GM21619 (cell line): ENCODE measurements at regions not wholly inside any gene's neighbourhood (a gene's known extent, or its start where the extent isn't known, plus 50 kb on each side); places are given as distances from the start of the nearest gene placed in this dataset.

Experiments
- ATAC-seq: cut with Tn5 transposase; IDR thresholded peaks from one replicate; pipeline ENCODE4 v1.9.1; 2021; ENCODE audit not compliant: unreplicated experiment

DNA sequence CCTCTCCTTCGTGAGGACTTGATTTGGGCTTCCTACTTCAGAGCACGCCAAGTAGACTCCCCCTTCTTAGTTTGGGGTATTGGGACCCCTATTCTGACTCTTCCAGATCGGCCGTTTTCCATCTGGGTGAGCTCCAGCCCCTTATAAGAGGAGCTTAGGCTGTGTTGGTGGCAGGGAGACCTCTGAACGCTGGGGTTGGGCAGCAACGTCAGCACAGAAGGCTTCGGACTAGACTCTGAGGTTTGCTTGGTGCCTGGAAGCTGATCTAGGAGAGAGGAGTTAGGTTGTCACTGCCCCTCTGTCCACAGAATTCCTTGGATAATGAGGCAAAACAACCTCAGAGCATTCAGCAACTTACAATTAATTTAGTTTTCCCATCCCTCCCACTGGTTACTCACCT lies 99.2 kb upstream of the RTL1 start:
- no peak for ATAC-seq

DNA sequence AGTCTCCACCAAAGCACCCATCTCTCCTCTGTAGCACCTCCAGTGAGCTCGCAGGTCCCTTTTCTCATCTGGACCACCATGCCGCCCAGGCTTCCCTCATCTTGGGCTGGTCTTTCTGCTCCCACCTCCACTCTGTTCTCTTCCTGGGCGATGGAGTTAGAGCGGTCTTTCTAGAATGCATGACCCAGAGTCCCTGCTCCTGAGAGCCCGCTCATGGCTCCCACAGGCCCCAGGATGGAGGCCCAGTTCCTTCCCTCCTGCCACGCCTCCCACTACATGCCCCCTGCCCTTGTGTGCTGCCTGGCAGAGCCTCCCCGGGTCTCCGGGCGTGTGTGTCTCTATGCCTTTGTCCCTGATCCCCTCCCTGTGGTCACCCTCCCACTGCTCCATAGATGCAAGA lies 100.7 kb upstream of the RTL1 start:
- ATAC-seq, result no peak

DNA sequence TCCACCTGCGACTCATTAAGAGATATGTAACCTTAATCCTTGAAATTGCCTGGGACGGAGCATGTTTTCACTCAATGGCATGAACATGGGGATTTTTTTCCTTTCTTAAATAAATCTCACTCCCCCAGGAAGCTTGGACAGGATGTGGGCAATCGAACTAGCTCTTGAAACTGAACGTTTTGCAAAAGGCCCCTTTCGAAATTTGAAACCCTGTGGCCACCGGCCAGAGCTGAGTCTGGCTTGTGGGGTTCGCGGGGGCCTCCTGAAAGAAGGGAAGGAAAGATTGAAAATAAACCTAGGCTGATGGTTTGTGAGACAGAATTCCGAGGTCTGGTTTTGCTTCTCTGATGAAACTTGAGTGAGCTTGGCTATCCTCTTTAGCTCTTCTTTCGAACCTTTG lies 101.4 kb upstream of the RTL1 start:
- no peak for ATAC-seq

DNA sequence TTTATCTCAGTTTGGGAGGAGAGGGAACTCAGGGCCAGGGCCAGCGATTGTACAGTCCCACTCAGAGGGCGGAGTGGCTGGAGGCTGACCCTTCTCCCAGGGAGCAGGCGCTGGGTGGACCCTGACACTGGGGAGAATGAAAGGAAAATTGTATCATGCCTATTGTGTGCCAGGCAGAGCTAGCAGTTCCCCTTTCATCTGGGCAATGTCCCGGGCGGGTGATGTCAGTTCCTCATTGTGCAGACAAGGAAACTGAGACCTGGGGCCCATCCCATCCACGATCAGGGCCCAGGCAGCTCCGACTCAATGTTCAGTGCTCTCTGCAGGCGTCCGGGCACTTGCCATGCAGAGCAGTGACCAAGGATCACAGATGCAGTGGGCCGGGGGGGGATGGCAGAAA lies 101.9 kb upstream of the RTL1 start:
- no peak for ATAC-seq

DNA sequence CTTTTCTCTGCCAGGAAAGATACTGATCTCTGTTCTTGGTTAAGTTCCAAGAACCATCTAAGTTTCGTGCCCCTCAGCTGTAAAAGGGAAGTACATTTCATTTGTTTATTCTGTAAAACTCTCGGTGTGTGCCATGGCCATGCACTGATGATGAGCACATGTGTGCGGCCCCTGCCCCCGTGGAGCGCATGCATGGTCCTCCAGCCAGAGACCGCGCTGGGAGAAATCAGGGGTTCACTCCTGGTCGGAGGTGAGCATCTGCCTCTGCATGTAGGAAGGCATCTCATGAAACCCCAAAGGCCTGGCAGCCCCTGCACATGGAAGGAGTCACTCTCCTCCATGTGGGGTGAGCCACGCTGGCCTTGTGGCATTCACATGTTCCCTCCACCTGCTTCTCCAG lies 102.5 kb upstream of the RTL1 start:
- ATAC-seq, result no peak

DNA sequence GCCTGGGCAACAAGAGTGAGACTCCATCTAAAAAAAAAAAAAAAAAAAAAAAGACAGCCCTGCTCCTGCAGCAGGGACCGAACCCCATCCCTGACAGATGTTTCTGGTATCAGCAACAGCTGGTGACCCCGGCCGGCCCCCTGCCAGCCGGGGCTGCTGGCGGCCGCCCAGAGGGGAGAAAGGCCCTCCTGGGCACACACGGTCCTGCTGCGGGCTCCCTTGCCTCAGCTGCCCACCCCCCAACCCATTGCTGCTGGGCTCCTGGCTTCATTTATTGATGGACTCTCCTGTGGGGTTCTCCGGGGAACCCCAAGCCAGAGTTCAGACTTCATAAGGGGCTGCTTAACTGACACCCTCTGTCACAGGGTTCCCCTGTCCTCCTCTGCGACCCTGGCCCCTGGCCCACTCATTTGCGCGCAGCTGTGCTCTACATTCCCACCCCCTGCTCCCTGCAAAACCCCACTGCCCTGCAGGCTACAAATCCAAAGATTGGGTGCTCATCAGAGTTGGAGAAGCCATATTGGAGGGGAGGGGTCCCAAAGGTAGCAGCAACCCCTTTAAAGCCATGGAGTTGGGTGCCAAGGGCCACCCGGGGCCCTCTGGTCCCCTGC lies 103.6 kb upstream of the RTL1 start:
- no peak for ATAC-seq

DNA sequence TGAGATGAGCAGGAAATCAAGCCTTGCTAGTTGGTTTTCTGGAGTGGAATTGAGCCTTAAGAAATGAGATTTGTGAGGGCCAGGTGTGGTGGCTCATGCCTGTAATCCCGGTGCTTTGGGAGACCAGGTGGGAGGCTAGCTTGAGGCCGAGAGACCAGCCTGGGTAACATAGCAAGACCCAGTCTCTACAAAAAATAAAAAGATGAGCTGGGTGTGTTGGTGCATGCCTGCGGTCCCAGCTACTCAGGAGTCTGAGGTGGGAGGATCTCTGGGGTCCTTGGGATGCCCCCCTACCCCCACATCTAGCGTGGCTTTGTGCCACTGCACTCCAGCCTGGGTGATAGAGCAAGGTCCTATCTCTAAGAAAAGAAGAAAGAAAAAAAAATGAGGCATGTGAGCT lies 104.2 kb upstream of the RTL1 start:
- ATAC-seq, result no peak

DNA sequence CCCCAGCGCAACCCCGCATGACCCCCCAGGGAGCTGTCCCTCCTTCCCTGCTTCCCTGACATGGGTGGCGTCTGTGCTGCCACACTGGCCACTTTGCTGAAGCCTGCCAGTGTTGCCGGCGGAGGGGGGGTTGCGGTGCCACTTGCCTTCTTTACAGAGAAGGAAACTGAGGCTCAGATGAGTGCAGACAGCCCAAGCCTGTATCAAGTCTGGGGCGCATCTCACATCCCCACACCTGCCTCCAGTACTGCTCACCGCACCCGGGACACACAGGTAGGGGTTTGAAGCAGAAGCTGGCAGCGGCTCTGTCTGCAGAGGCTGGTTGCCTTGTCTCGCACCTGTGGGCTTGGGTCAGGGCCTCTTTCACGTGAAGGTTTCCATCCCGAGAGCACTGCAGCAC lies 104.7 kb upstream of the RTL1 start:
- ATAC-seq, result no peak

DNA sequence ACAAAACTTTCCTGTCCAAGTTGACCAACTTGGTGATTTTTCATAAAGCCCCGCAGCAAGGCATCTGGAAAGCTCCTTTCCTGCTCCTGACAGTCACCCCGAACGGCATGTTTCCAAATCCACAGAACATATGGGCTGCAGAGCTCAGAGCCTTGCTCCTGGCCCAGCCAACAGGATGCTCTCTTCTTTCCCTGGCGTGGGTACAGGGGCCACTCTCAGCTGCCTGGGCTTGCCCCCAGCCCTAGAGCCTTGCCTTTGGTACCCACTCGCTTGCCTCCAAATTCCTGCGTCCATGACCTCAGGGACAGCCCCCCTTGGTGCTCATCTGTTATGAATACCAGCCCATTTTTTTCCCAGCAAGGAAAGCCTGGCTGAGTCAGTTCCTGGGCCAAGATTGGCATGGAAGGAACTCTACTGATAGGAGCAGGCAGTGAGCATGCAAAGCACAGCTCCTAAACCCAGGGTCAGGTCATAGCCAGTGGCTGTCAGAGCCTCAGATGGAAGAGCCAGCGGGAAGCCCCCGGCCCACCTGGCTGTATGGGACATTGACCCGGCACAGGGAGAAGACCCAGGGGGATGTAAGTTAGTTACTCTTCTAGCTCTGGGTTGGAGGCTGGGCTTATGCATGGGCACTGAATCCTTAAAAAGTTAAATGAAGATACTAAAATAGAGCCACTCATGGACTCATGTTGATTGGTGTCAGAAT lies 105.3 kb upstream of the RTL1 start:
- no peak for ATAC-seq

GRCh38 chr14:101009531-101009930 lies 106.0 kb upstream of the RTL1 start:
- no peak for ATAC-seq

GRCh38 chr14:101010293-101010692 lies 106.8 kb upstream of the RTL1 start:
- ATAC-seq, result no peak

- ATAC-seq, result no peak
Observed at GRCh38 chr14:101010835-101011234, 107.3 kb upstream of the RTL1 start.

DNA sequence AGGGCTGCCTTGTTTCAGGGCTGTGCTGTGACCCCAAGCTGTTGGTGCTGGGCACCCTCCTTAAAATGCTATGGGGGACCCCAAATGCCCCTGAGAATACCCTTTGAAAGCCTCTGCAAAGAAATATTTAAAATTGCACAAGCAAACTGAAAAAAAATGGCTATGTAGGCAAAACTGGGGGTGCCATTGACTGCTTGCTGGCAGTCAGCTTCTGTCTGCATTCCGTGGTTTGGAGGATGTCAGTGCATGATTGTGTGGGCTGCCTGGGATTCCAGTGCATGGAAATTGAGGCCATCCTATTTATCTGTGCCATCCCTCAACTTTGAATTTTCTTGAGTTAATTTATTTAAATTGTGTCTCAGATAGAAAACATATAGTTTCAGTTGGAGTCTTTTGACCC lies 113.7 kb upstream of the RTL1 start:
- ATAC-seq, result no peak

DNA sequence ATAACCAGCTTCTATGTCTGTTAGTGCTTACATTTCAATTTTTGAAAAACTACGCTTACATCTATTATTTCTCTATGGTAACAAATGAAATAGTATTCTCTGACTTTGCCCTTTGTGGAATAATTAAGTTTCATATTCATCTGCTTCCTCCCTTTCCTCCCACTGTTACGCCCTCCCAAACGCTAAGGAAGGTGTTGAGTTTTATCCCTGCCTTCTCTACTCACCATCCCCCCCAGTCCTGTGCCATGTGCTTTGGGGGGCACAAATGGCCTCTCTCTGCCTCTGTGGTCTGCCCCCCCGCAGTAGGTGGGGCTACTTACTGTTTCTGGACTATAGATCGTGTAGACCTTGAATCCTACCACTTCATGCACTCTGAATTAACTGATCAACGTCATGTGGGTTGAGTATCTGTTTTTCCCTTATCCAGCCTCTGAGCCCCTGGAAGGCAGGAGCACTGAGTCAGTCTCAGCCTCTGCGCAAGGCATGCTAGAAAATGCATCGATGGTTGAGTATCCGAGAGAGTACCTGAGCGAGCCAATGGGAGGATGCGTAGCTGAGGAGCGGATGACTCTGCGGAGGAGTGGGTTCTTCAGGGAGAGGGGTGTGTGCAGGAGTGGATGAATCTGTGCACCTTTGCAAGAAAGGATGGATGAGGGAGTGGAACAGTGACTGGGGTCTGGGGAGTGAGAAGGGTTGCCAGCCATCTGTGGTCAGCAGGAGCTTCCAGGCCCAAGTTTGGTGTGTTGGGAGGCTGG lies 114.5 kb upstream of the RTL1 start:
- no peak for ATAC-seq

DNA sequence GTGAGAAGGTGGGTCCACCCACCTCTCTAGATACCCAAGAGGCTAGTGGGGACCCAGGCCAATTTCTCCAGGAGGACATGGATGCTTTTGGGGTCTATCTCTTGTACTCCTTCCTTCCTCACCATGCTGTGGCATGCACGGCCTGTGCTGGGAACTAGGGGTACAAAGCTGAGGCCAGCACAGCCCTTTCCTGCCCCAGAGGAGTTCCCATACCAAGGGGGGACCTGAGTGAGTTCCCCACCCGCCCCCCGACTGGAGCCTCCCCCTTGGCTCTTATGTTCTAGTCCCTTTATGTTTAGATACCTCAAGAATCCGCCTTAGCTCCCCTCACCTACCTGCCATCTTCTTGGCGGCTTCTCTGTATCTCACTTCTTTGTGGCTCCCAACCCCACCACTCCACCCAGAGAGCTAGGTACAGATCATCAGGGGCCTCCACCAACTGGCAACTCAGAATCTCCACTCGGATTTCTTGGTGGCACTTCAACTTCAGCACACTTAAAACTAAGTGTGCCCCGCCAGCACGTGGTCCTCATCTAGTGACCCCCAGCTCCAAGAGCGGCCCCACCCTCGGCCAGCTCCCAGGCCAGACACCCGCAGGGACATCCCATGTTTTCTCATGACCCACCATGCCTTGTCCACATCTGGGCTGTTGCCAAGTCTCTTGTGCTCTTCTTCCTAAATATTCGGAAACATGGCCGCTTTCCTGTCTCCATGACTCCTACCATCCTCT lies 115.2 kb upstream of the RTL1 start:
- no peak for ATAC-seq

- ATAC-seq, result no peak
Observed at GRCh38 chr14:101019541-101019940, 116.0 kb upstream of the RTL1 start.

GRCh38 chr14:101019990-101020710 lies 116.6 kb upstream of the RTL1 start:
- no peak for ATAC-seq

- no peak for ATAC-seq
Observed at GRCh38 chr14:101020834-101021370, 117.4 kb upstream of the RTL1 start.

DNA sequence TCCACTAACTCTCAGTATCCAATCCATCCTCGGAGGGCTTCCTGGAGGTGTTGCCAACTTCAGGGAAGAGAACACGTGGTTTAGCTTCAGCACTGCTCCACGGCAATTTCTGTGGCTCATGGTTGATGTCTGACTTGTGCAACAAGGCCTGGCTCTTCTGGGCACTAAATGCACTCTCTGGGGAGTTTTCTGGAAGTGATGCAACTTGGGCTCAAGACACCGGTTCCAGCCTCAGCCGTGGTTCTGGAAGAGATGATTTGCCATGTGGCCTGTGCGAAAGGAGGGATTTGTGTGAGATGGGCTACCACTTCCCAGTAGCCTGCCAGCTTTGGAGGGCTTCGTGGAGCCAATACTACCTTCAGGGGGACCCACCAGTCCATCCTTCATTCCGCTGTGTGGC lies 118.6 kb upstream of the RTL1 start:
- ATAC-seq, result no peak

GRCh38 chr14:101022916-101023435 lies 119.5 kb upstream of the RTL1 start:
- ATAC-seq, result no peak

GRCh38 chr14:101024686-101025085 lies 121.2 kb upstream of the RTL1 start:
- no peak for ATAC-seq
